ENCODE measurements at regions not wholly inside any gene's neighbourhood (a gene's known extent, or its start where the extent isn't known, plus 50 kb on each side); places are given as distances from the start of the nearest gene placed in this dataset.

DNA sequence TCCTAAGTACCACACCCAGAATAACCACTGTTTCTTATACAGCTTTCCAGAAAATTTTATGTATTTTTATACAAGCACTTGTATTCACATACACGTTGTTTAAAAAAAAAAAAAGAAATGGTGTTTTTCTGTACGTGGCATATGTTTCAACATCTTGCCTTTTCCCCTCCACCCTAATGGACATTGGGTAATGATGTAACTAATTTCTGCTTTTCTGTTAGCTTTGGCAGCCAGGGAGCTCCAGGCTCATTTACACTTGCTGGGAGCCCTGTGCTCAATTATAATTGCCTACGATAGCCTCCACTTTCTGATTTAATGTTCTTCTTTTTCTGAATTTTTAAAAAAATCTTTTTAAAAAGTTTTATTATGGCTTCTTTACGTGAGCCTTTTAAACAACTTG lies 352.4 kb downstream of the UTRN start:
- Mint-ChIP-seq H3K36me3 (no peaks in the 10 kb centered on the region), H3K9me3 (no peaks in the 10 kb centered on the region), H3K27ac (no peak overlapping the region)
- no peak for DNase-seq (ENCODE audit: low spot score in 2 of 2)
- no peak for ATAC-seq

DNA sequence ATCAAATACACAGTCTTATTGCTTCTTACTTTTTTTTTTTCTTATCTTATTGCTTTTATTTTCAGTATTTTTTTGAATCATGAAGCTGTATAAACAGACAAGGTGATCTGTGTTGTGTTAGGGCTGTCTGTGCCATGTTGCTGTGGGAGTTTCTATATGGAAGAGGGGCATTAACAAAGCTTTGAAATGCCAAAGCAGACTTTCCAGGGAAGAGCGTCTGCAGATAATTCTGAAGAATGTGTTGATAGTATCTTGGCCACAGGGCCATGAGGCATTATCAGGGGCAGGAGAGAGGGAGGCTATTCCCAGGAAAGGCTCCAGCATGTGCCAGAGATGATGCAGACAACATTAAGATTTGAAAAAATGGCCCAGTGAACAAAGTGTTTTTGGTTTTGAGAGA lies 354.5 kb downstream of the UTRN start:
- no peaks in the 10 kb centered on the region for H3K36me3 Mint-ChIP-seq
- no peak for DNase-seq (ENCODE audit: low spot score in 2 of 2)
- no peak for ATAC-seq
- H3K9me3 Mint-ChIP-seq = no peaks in the 10 kb centered on the region
- H3K27ac Mint-ChIP-seq = no peak overlapping the region

DNA sequence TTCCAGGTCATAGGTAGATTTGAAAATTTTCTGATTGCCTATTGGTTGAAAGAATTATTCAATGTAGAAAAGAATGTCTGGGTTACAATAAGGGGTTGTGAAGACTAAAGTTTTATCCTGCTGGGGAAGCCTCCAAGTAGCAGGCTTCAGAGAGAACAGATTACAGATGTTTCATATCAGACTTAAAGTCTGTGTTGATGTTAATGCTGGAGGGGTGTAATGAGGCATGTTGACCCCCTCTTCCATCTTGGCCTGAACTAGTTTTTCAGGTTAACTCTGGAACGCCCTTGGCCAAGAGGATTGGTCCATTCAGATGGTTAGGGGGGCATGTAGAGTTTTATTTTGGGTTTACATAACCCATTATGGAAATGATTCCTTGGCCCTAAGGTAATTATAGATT lies 356.2 kb downstream of the UTRN start:
- ATAC-seq = no peak
- Mint-ChIP-seq H3K36me3 (no peaks in the 10 kb centered on the region), H3K9me3 (no peaks in the 10 kb centered on the region), H3K27ac (no peak overlapping the region)
- no peak for DNase-seq (ENCODE audit: low spot score in 2 of 2)

DNA sequence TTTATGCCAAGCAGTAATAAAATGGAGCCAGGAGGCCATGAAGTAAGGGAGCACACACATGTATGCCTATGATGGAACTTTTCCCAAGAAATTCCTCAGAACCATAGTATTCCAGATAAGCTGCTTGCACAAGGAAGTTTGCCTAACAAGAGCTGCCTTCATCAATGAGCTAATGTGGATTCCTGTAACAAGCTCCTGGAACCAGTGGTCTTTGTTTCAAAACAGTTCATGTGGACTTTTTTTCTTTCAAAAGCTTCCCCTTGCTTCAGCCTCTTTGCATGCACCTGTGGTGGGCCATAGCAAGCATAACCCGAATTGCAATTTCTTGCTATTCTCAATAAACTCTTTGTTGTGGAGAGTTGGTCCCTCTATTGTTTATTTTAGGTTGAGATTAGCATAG lies 359.6 kb downstream of the UTRN start:
- Mint-ChIP-seq H3K9me3 (peaks cover 0 to 1% of the 10 kb centered on the region in 2 donors), H3K27ac (no peak overlapping the region), H3K36me3 (peaks cover 1 to 7% of the 10 kb centered on the region in 2 donors)
- ATAC-seq = no peak
- no peak for DNase-seq (ENCODE audit: low spot score in 2 of 2)

DNA sequence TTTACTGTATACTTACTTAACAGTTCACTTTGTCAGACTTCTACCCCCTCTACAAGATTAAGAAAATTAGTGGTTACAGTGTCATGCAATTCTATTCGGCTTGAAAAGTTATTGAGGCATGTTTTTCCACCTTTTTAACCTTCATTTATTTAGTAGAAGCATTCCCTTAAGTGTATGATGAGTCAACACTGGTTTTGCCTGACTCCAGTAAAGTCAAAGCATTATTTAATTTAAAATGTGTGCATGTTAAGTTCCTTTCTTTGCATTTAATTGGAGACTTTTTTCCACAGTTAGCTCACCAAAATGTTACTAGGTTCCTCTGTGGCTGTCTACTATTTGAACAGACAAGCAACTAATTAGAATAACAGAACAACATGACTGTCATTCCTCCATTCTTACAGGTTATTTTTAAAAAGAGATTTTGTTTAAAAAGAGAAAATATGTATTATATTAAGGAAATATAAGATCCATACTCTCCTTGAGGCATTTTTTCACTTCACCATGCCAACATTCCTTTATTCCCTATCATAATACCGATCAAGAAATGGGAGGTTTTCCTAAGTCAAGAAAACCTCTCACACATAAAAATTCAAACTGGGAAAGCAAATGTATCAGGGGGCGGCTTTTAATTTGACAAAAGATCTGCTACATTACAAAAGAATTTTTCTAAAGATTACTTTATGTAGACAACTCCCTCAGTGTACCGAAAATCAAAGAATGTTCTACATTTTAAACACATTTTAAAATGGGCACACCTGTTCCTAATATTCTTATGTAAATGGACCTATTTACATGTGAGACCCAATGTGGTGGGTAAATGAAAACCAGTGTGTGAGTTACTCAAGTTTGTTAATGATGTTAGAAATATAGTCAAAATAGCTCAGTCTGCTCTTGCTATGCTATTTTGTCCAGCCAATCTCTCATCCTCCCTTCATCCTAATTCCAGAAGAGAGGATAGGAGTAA lies 361.2 kb downstream of the UTRN start:
- Mint-ChIP-seq H3K27ac (no peak overlapping the region), H3K36me3 (peaks cover 5 to 12% of the 10 kb centered on the region in 2 donors), H3K9me3 (peaks cover 0 to 4% of the 10 kb centered on the region in 2 donors)
- no peak for ATAC-seq
- no peak for DNase-seq (ENCODE audit: low spot score in 2 of 2)

DNA sequence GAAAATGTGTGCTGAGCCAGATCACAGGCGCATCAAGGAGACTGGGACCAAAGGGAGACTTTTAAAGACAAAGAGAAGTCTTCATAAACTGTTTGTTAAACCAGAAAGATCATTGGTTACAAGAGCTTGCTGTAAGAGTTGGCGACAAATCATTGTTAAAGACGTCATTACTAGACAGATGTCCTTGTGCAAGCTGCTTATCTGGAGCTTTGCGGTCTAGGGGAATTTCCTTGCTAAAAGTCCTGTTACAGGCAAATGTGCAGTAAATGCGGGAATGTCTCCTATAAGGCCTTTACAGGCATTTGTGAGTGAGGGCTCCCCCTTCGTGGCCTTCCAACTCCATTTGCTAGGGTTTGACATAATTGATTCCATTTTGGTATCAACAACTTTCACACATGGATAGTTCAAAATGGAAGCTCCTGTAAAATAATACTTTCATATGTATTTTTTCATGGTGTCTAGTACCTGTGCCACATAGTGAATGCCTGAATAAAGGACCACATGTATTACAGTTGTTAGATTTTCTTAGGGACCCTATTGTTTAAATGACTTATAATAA lies 362.4 kb downstream of the UTRN start:
- Mint-ChIP-seq H3K27ac (no peak overlapping the region), H3K9me3 (peaks cover 0 to 4% of the 10 kb centered on the region in 2 donors), H3K36me3 (peaks cover 5 to 12% of the 10 kb centered on the region in 2 donors)
- ATAC-seq = no peak
- DNase-seq (ENCODE audit: low spot score in 2 of 2) = no peak

DNA sequence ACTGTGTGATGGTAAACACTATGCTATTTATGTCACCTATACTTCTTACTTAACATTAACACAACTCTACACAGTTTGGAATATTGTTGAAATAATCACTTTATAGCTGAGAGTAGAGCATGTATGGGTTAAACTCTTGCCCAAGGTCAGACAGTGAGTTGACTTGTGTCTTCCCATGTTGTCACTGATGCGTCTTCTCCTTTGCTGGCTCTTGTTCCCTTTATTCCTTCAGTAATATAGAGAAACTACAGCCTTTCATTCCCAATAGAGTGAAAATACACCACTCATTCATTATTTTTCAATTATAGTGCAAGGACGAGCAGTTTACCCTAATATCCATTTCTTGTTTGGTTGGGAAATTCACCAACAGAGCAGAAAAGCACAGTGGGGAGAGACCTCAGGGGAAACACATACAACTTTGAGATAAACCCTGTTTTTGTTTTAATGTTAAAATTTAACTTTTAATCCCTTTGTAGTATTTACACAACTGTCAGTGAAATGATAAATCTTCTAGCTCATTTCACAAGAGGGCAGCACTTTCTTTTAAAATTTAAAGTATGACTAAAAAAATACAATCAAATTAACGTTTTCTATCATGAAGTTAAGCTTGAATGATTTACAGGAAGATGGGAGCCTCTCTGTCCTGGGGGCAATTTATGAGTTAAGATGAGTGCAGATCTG lies 363.0 kb downstream of the UTRN start:
- no peak for ATAC-seq

DNA sequence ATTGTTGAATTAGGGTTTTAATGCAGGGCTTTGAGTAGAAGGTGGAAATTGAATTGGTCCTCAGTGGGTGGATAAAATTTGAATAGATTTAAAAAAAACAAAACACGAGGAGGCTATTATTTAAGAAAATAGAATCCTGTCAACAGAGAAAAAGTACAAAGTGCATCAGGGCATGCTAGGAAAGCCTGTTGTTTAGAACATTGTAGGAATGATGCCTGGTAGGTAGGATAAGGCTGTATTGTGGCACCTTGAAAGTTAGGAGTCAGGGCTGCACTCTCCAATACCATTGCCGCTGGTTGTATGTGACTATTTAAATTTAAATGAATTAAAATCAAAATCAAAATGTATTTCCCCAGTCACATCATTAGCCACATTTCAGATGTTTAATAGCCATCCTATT lies 363.9 kb downstream of the UTRN start:
- Mint-ChIP-seq H3K27ac (no peak overlapping the region), H3K36me3 (peaks cover 5 to 12% of the 10 kb centered on the region in 2 donors), H3K9me3 (peaks cover 0 to 4% of the 10 kb centered on the region in 2 donors)
- ATAC-seq (no peak), DNase-seq (ENCODE audit: low spot score in 2 of 2) (no peak)

More for the DNA sequence above, 363.0 kb downstream of the UTRN start:
- H3K9me3 Mint-ChIP-seq = peaks cover 0 to 4% of the 10 kb centered on the region in 2 donors
- no peak for DNase-seq (ENCODE audit: low spot score in 2 of 2)
- no peak overlapping the region for H3K27ac Mint-ChIP-seq
- H3K36me3 Mint-ChIP-seq = peaks cover 5 to 12% of the 10 kb centered on the region in 2 donors

DNA sequence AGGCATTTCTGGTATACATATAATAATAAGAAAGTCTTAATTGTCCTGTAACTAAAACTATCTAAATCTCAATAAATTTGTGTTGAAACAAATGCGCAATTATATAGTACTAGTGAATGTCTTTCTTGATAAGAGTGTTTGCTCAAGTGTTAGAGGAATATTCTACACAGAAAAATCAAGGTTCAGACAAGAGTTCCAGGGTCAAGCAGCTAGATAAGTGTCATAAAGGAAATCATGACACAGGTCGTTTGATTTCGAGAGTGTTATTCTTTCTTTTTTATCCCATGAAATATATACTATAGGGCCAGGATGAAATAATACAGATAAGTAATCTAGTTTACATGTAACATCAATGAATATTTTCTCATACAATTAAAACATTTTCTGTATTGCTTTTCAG lies 366.1 kb downstream of the UTRN start:
- Mint-ChIP-seq H3K27ac (no peak overlapping the region), H3K9me3 (peaks cover 0 to 4% of the 10 kb centered on the region in 2 donors), H3K36me3 (peaks cover 5 to 12% of the 10 kb centered on the region in 2 donors)
- DNase-seq (ENCODE audit: low spot score in 2 of 2) (no peak), ATAC-seq (no peak)

DNA sequence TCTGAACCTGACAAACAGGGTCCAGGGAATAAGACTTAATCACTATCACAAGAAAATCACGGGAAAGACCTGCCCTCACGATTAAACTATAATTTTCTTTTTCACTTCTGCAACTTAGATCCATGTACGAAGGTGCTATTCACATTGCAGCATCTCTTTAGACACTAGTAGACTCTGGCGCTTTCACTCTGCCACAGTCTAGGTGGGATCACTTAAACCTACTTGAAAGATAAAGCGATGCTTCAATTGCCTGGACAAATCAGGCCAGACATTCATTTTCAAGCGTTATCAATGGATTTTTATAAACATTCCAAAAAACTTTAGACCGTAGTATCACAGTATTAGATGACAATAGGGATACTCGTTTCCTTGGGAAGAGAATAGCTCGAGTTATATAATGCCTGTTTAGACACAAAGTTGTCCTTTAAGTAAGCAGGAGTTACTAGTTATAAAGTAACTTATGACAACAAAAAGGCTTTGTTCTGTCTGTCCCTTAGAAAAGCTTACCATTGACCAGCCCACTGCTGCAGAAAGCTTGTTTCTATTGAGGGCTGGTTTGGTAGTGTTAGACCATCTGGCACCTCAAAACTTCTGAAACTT lies 367.3 kb downstream of the UTRN start:
- ATAC-seq (no peak), DNase-seq (ENCODE audit: low spot score in 2 of 2) (no peak)

DNA sequence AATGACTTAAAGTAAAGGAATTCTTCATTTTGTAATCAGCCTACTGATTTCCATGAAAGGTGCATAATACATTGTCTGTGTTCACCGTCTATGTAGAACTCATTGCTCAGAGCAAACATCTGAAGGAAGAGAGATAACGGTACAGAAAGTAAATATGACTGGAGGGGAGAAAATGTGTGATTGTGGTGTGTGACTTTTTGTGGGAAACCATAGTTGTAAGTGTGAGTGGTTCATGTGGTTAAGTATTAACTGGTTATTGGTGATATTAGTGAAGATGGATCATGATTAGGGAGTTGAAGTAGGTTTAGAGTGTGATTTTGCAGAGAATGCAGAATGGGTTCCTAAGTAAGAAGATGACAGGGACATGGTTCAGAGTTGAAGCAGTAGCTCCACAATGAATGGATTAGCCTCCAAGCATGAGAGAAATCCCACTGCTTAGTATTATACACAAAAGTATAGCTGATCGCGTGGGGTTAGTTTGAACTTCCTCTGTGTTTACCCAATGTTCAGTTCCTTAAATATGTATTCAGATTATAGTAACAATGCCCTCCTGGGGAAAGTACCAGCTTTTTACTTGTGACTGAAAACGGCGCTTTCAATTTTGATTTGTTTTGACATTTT lies 368.9 kb downstream of the UTRN start:
- DNase-seq (ENCODE audit: low spot score in 2 of 2) (no peak), ATAC-seq (peak; percentile 45 to 76)
- Mint-ChIP-seq H3K27ac (peak overlapping the region; percentile 12 to 16), H3K36me3 (peaks cover 5 to 12% of the 10 kb centered on the region in 2 donors), H3K9me3 (peaks cover 0 to 4% of the 10 kb centered on the region in 2 donors)

More for the DNA sequence above, 367.3 kb downstream of the UTRN start:
- Mint-ChIP-seq H3K36me3 (peaks cover 5 to 12% of the 10 kb centered on the region in 2 donors), H3K27ac (no peak overlapping the region), H3K9me3 (peaks cover 0 to 4% of the 10 kb centered on the region in 2 donors)

DNA sequence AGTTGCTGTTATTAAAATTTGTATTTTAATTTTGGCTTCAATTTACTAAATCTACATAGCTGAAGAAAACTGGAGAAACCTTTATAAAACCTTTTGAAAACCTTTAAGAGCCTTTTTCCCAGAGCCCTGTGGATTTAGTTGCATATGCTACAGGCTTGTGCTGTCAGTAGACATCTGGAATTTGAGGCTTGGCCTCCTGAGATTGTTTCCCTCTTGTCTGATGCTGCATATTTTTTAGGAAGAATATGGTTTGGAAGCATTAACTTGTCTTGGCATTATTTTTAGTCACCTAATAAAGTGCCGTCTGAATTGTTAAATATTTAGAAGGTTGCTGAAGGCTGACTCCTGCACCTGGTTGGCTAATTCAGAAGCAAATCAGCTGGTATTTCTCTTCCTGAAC lies 369.4 kb downstream of the UTRN start:
- ATAC-seq (peak in 1 of 2 donors; percentile 7), DNase-seq (ENCODE audit: low spot score in 2 of 2) (no peak)
- no peak overlapping the region for H3K27ac Mint-ChIP-seq
- H3K9me3 Mint-ChIP-seq = peaks cover 0 to 4% of the 10 kb centered on the region in 2 donors
- peaks cover 5 to 7% of the 10 kb centered on the region in 2 donors for H3K36me3 Mint-ChIP-seq

DNA sequence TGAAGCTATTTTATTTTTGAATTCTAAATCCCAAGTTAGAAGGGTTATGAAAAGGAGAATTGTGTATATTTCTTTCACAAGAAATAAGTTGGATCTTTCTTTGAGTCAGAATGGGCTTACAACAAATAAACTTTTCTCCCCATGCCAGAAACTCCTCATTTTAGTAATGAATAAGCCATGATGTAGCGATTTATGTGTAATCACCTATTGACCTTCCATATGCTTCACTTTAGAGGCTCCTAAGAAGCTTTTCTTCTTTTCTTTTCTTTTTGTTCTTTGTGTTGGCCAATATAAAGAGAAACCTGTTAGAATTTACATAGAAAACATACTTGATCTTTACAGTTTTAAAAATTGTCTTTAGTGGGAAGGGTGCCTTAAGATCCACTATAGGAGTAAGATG lies 370.2 kb downstream of the UTRN start:
- Mint-ChIP-seq H3K36me3 (no peaks in the 10 kb centered on the region), H3K9me3 (no peaks in the 10 kb centered on the region), H3K27ac (no peak overlapping the region)
- no peak for ATAC-seq
- no peak for DNase-seq (ENCODE audit: low spot score in 2 of 2)

DNA sequence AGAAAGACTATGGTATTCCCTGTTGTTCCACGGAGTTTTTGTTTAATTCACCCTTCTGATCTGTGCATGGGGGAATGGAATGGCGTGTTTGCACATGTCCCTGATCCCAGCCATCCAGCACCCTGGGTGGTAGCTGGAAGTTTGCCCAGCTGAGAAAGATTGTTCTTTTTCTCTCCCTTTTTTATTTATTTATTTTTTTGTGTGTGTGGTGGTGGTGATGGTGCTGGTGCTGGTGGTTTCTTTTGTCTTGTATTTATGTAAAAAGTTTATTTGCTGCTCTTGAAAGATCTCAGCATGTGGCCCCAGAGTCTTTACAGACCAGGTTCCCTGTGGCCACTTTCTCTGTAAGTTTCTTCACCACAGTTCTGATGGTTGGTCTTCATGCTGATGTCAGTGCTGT lies 372.6 kb downstream of the UTRN start:
- DNase-seq (ENCODE audit: low spot score in 2 of 2) = no peak
- Mint-ChIP-seq H3K9me3 (no peaks in the 10 kb centered on the region), H3K27ac (peak overlapping the region in 1 of 2 donors; percentile 65), H3K36me3 (no peaks in the 10 kb centered on the region)
- ATAC-seq = no peak

DNA sequence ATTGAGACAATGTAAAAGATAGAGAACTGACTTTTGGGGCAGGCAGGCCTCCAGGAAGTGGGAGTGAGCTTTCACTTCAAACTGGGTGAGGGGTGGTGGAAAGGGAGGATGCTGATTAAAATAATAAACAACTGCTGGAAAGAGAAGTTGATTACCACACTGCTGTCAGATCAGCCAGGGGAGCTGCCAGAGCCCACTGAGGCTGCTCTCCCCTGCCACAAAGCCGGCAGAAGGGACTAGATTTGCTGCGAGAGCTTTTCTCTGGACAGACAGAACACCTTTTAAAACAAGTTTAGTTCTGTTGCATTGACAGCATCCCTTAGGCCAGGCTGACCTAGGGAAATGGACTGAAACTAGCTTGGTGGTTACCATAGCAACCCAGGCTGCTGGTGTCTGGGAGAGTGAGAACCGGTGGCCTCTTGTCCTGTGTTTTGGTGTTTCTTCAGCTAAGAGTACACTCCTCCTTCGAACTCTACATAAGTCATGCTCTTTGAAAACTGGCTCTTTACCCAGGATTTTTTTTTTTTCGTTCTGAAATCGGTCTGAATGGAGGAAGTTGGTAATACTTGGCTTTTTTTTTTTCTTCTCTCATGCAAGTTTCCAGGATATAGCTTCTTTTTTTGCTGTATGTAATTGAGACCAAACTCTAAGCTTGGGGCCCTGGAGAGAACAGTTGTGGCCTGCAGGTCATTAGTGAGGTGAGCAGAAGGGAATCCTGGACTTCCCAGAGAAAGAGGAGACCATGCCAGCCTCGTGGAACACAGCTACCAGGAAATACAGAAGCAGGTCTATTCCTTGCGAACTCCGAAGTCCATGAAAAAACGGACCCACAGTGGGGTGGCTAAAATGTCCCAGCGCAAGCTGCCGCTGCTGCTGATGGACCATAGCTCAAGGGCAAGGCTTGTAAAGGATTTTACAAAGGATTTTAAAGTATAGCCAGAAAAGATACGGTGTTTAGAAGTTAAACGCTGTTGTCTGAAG lies 374.4 kb downstream of the UTRN start:
- ATAC-seq (peak in 1 of 2 donors; percentile 69), DNase-seq (ENCODE audit: low spot score in 2 of 2) (peak in 1 of 2 donors; percentile 7)
- Mint-ChIP-seq H3K27ac (peak overlapping the region; percentile 61), H3K9me3 (no peaks in the 10 kb centered on the region), H3K36me3 (no peaks in the 10 kb centered on the region)

All from activated naive CD4-positive, alpha-beta T cell treated with anti-CD3 and anti-CD28 coated beads, Interleukin-2, amount 50 U/mL, for 72 hours (primary cell).